ENCODE measurements at regions not wholly inside any gene's neighbourhood (a gene's known extent, or its start where the extent isn't known, plus 50 kb on each side); places are given as distances from the start of the nearest gene placed in this dataset.

DNA sequence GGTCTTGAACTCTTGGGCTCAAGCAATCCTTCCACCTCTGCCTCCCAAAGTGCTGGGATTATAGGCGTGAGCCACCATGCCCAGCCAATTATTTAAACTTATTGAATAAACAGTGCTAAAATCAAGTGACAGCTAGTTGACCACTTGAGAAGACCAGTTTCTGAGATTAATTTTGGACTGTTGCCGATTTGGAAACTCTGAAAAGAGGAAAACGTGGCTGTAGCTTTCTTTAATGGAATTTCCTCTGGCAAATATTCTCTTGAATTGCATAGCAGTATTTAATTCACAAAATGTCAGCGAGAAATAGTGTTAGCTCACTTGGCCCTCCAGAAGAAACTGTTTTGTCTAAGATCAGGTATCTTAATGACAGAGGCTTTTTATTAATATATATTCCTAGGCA lies 754.5 kb downstream of the HDGFL1 start:
- TF ChIP-seq POLR2AphosphoS5 (IDR thresholded peaks at IDR 0.05; ENCODE audit: borderline replicate concordance, low read depth, low read length): no peak
- no peak for TF ChIP-seq EZH2 (IDR thresholded peaks at IDR 0.05)
- TF ChIP-seq FOXP2 (optimal IDR thresholded peaks at IDR 0.05; ENCODE audit: control extremely low read depth, extremely low read length, insufficient read depth): no peak
